ENCODE measurements at regions not wholly inside any gene's neighbourhood (a gene's known extent, or its start where the extent isn't known, plus 50 kb on each side); places are given as distances from the start of the nearest gene placed in this dataset.

- no peak for TF ChIP-seq CTCF (IDR thresholded peaks at IDR 0.05)
- no peak for TF ChIP-seq POLR2A (IDR thresholded peaks at IDR 0.05)
Observed at GRCh38 chr2:104368089-104368488, 485.8 kb upstream of the POU3F3 start.
